Fibroblast of mammary gland (primary cell): ENCODE measurements at regions not wholly inside any gene's neighbourhood (a gene's known extent, or its start where the extent isn't known, plus 50 kb on each side); places are given as distances from the start of the nearest gene placed in this dataset.
"Not testable (repeated sequence)": the region's sequence is repeated elsewhere in the genome, so short reads cannot be mapped to it uniquely, and the experiment has no call there.

Experiments used
- DNase-seq: peaks from one replicate; pipeline ENCODE4 v3.0.0-alpha.2; 2010; ENCODE audit warnings: low read depth
- H3K4me3 ChIP-seq: 2 replicates; pipeline ENCODE4 v1.5.1; 2011; ENCODE audit warnings: low read depth, mild to moderate bottlenecking, low read length, moderate library complexity; ENCODE audit not compliant: control insufficient read depth
- TF ChIP-seq, protein P1 (sequence below): conservative IDR thresholded peaks from 2 replicates; pipeline ENCODE4 v1.5.1; 2011; ENCODE audit warnings: low read depth, low read length, inconsistent platforms; ENCODE audit not compliant: control insufficient read depth, insufficient read depth

DNA sequence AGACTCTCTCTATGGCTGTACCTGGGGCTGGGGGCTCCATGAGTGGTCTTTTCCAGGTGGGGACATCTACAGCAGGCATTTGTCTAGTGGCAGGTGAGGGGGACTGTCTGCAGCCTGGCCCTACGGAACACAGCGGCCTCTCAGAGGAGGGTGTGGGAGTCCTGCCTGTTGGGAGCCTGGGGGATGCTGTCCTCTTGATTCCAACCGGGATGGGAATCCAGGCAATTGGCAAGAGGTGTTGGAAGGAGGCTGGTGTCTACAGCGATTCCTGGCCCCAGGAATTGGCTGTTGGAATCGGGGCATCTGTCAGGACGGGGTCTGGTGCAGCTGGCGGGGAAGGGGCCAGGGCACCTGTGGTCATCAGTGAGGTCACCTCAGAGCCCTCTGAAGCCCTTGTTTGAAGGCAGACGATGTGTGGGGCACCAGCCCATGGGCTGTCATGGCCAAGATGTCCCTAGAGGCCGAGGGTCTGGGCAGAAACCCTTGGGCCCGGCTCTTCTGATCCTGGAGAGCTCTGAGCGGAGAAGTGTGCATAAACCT lies 386.3 kb downstream of the TMEM121 start:
- TF ChIP-seq, protein P1, sequence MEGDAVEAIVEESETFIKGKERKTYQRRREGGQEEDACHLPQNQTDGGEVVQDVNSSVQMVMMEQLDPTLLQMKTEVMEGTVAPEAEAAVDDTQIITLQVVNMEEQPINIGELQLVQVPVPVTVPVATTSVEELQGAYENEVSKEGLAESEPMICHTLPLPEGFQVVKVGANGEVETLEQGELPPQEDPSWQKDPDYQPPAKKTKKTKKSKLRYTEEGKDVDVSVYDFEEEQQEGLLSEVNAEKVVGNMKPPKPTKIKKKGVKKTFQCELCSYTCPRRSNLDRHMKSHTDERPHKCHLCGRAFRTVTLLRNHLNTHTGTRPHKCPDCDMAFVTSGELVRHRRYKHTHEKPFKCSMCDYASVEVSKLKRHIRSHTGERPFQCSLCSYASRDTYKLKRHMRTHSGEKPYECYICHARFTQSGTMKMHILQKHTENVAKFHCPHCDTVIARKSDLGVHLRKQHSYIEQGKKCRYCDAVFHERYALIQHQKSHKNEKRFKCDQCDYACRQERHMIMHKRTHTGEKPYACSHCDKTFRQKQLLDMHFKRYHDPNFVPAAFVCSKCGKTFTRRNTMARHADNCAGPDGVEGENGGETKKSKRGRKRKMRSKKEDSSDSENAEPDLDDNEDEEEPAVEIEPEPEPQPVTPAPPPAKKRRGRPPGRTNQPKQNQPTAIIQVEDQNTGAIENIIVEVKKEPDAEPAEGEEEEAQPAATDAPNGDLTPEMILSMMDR, result no peak
- DNase-seq, result no peak
- no peak overlapping the region for H3K4me3 ChIP-seq

GRCh38 chr14:105913221-105913620 lies 386.8 kb downstream of the TMEM121 start:
- no peak for DNase-seq
- H3K4me3 ChIP-seq, result no peak overlapping the region
- TF ChIP-seq, protein P1, result no peak

DNA sequence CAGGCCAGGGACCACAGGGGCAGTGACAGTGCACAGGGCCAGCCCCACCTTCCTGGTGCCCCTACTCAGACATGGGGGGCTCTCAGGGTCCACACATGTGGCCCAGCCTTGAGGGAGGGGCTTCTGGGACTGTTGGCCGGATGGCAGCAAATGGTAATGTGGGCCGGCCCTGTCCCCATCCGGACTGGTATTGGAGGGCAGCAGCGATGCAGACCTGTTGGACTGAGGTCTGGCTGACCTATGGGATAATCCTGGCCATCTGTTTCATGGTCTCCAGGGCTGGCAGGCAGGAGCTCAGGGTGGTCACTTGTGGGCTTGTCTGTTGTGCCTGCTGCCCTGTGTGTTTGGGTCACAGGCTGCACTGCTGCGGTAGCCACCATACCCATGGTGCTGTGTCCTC lies 387.5 kb downstream of the TMEM121 start:
- H3K4me3 ChIP-seq, result no peak overlapping the region
- no peak for DNase-seq
- TF ChIP-seq, protein P1, result no peak

DNA sequence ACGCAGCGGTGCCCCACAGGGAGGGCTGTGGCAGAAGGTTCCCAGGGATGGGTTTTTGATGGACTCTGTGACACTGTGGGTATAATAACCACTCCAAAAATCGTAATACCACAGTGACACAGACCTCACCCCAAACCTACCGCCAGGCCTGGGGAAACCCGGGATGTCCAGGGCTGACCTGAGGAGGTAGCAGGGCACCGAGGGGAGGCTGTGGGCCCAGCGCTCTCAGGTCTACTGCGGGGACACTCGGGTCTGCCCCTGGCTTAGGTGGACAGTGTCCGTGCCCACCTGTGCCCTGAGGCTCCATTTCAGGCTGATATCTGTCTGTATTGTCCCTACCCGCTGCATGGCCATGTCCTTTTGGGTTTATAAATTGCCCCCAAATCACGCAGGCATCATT lies 387.9 kb downstream of the TMEM121 start:
- DNase-seq, H3K4me3 ChIP-seq: not testable (repeated sequence)

- TF ChIP-seq, protein P1, result no peak
Observed at GRCh38 chr14:105914738-105915385, 388.5 kb downstream of the TMEM121 start.

DNA sequence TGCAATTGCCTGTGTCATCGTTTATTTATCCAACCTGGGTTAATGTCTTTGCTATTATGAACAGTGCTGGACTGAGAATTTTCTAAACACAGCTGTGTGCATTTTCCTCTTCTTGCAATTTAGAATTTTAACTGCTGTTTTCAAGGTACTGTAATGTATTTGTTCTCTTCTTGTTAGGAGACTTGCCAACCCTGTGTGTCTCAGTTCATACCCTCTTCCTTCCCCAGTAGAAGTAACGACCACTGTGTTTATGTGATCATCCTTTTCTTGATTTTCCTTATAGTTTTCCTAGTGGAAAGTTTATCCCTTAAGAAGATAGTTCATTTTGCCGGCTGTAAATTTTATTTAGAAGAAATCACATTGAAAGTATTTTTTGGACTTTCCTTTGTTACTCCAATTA lies 389.2 kb downstream of the TMEM121 start:
- DNase-seq, H3K4me3 ChIP-seq: not testable (repeated sequence)

More at GRCh38 chr14:105914738-105915385, 388.5 kb downstream of the TMEM121 start:
- DNase-seq, result no peak
- H3K4me3 ChIP-seq, result no peak overlapping the region

- DNase-seq, H3K4me3 ChIP-seq: not testable (repeated sequence)
Observed at GRCh38 chr14:105917136-105917932, 391.0 kb downstream of the TMEM121 start.

GRCh38 chr14:105917933-105918436 lies 391.6 kb downstream of the TMEM121 start:
- H3K4me3 ChIP-seq, result no peak overlapping the region
- DNase-seq, result no peak
- TF ChIP-seq, protein P1, result no peak
